ENCODE measurements at regions not wholly inside any gene's neighbourhood (a gene's known extent, or its start where the extent isn't known, plus 50 kb on each side); places are given as distances from the start of the nearest gene placed in this dataset.

DNA sequence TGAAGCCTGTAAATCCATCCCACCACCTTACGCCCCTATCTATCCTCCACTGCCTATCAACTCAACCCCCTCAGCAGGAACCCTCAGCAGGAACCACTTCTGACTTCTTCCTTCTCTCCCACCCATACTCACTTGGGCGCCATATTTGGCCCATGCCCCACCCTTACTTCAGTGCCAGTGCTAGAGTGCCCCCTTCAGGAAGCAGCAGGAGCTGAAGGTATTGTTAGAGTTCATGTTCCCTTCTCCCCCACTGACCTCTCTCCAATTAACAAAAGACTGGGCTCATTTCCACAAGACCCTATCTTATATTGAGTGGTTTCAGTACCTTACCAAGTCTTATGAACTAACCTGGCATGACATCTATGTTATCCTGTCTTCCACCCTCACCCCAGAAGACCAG lies 363.1 kb upstream of the SLIT2 start:
- Histone ChIP-seq H3K9ac (ENCODE audit: low read depth, low read length, poor library complexity, severe bottlenecking) (no peak overlapping the region), H3K4me3 (ENCODE audit: low read length, poor library complexity, severe bottlenecking) (no peak overlapping the region), H3K9me2 (replicated peaks; ENCODE audit: low read depth, low read length) (no peaks in the 10 kb centered on the region), H2AFZ (ENCODE audit: low read length) (no peak overlapping the region), H3K4me1 (ENCODE audit: insufficient read depth, low read length, poor library complexity, severe bottlenecking) (no peaks in the 10 kb centered on the region), H3F3A (ENCODE audit: low read depth) (no peaks in the 10 kb centered on the region), H3K79me2 (ENCODE audit: insufficient read depth, low read length) (no peaks in the 10 kb centered on the region), H3K4me2 (ENCODE audit: low read depth, low read length, poor library complexity, severe bottlenecking) (no peak overlapping the region), H3K27me3 (ENCODE audit: insufficient read depth, low read length, poor library complexity, severe bottlenecking) (no peaks in the 10 kb centered on the region), H3K36me3 (ENCODE audit: insufficient read depth, low read length) (no peaks in the 10 kb centered on the region), H3K9me3 (ENCODE audit: insufficient read depth, low read depth, low read length) (no peaks in the 10 kb centered on the region), H4K20me1 (ENCODE audit: insufficient read depth, low read length, poor library complexity, severe bottlenecking) (no peaks in the 10 kb centered on the region)
- TF ChIP-seq, protein P1, sequence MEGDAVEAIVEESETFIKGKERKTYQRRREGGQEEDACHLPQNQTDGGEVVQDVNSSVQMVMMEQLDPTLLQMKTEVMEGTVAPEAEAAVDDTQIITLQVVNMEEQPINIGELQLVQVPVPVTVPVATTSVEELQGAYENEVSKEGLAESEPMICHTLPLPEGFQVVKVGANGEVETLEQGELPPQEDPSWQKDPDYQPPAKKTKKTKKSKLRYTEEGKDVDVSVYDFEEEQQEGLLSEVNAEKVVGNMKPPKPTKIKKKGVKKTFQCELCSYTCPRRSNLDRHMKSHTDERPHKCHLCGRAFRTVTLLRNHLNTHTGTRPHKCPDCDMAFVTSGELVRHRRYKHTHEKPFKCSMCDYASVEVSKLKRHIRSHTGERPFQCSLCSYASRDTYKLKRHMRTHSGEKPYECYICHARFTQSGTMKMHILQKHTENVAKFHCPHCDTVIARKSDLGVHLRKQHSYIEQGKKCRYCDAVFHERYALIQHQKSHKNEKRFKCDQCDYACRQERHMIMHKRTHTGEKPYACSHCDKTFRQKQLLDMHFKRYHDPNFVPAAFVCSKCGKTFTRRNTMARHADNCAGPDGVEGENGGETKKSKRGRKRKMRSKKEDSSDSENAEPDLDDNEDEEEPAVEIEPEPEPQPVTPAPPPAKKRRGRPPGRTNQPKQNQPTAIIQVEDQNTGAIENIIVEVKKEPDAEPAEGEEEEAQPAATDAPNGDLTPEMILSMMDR (conservative IDR thresholded peaks at IDR 0.05; ENCODE audit: low read length) = no peak
- no peak for TF ChIP-seq EZH2phosphoT487 (IDR thresholded peaks at IDR 0.05; ENCODE audit: borderline replicate concordance)

DNA sequence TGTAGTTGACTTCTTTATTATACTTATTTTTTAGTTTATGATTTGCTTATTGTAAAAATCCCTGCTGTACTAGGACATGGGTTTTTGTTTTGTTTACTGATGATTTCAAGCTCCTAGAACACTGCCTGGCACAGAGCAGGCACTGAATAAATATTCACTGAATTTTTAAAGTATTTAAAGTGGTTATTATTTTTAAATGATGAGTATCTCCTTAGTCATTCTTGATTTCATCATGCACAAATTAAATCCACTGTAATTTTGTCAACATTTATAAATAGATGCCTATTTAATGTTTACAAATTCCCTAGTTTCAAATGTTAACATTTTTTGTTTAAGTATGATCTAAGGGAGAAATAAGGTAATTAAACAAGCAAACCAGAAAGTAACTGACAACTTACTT lies 367.9 kb upstream of the SLIT2 start:
- no peaks in the 10 kb centered on the region for H3K79me2 ChIP-seq (ENCODE audit: insufficient read depth, low read length)
- no peak overlapping the region for H3K9ac ChIP-seq (ENCODE audit: low read depth, low read length, poor library complexity, severe bottlenecking)
- no peaks in the 10 kb centered on the region for H3K27me3 ChIP-seq (ENCODE audit: insufficient read depth, low read length, poor library complexity, severe bottlenecking)
- no peak overlapping the region for H3K4me2 ChIP-seq (ENCODE audit: low read depth, low read length, poor library complexity, severe bottlenecking)
- H3F3A ChIP-seq (ENCODE audit: low read depth) = no peaks in the 10 kb centered on the region
- H2AFZ ChIP-seq (ENCODE audit: low read length) = no peak overlapping the region
- no peak for TF ChIP-seq EZH2phosphoT487 (IDR thresholded peaks at IDR 0.05; ENCODE audit: borderline replicate concordance)
- TF ChIP-seq, protein P1 (conservative IDR thresholded peaks at IDR 0.05; ENCODE audit: low read length) = no peak
- no peaks in the 10 kb centered on the region for H3K36me3 ChIP-seq (ENCODE audit: insufficient read depth, low read length)
- H3K4me1 ChIP-seq (ENCODE audit: insufficient read depth, low read length, poor library complexity, severe bottlenecking) = no peaks in the 10 kb centered on the region
- no peaks in the 10 kb centered on the region for H3K9me2 ChIP-seq (replicated peaks; ENCODE audit: low read depth, low read length)
- no peaks in the 10 kb centered on the region for H4K20me1 ChIP-seq (ENCODE audit: insufficient read depth, low read length, poor library complexity, severe bottlenecking)
- H3K9me3 ChIP-seq (ENCODE audit: insufficient read depth, low read depth, low read length) = no peaks in the 10 kb centered on the region
- H3K4me3 ChIP-seq (ENCODE audit: low read length, poor library complexity, severe bottlenecking) = no peak overlapping the region

DNA sequence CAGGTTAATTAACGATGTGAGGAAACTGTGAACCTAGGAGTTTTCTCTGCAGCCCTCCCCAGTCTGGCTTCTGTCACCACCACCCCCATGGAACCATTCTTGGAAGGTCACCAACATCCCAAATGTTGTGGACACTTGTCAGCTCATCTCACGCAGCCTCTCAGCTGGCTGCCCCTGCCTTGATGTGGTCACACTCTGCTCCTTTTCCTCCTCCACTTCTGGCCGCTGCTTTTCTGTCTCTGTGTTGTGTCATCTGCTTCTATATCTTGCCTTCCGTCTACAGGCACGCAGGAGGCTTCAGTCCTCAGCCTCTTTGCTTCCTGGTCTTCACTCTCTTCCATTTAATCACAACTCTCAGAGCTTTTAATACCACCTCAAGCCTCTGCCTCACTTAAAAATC lies 371.5 kb upstream of the SLIT2 start:
- Histone ChIP-seq H3K9me3 (ENCODE audit: insufficient read depth, low read depth, low read length) (no peaks in the 10 kb centered on the region), H3K36me3 (ENCODE audit: insufficient read depth, low read length) (no peaks in the 10 kb centered on the region), H3K4me1 (ENCODE audit: insufficient read depth, low read length, poor library complexity, severe bottlenecking) (no peaks in the 10 kb centered on the region), H3K4me2 (ENCODE audit: low read depth, low read length, poor library complexity, severe bottlenecking) (no peak overlapping the region), H3F3A (ENCODE audit: low read depth) (no peaks in the 10 kb centered on the region), H2AFZ (ENCODE audit: low read length) (no peak overlapping the region), H3K9ac (ENCODE audit: low read depth, low read length, poor library complexity, severe bottlenecking) (no peak overlapping the region), H3K9me2 (replicated peaks; ENCODE audit: low read depth, low read length) (no peaks in the 10 kb centered on the region), H3K27me3 (ENCODE audit: insufficient read depth, low read length, poor library complexity, severe bottlenecking) (no peaks in the 10 kb centered on the region), H3K79me2 (ENCODE audit: insufficient read depth, low read length) (no peaks in the 10 kb centered on the region), H3K4me3 (ENCODE audit: low read length, poor library complexity, severe bottlenecking) (no peak overlapping the region), H4K20me1 (ENCODE audit: insufficient read depth, low read length, poor library complexity, severe bottlenecking) (no peaks in the 10 kb centered on the region)
- TF ChIP-seq, protein P1 (conservative IDR thresholded peaks at IDR 0.05; ENCODE audit: low read length) = no peak
- no peak for TF ChIP-seq EZH2phosphoT487 (IDR thresholded peaks at IDR 0.05; ENCODE audit: borderline replicate concordance)

Measured in Loucy (cell line).